Gastroesophageal sphincter (tissue), 3 donors: ENCODE measurements at regions not wholly inside any gene's neighbourhood (a gene's known extent, or its start where the extent isn't known, plus 50 kb on each side); places are given as distances from the start of the nearest gene placed in this dataset.

ENCODE experiments used
- CTCF ChIP-seq, 4 experiments: fragments of 200-600 bp in 2 of 4; fragments of 450-650 bp in 2 of 4; sonication (generic) in 1 of 4; IDR thresholded peaks; one replicate each; pipeline ENCODE4 v1.5.1; 2017 to 2019; ENCODE audit warnings: antibody characterized with exemption in 4 of 4, mild to moderate bottlenecking in 2 of 4, moderate library complexity in 2 of 4
- EP300 ChIP-seq: sonication (generic); formaldehyde crosslinking; IDR thresholded peaks from one replicate; pipeline ENCODE4 v1.6.1; 2017; ENCODE audit warnings: antibody characterized with exemption, mild to moderate bottlenecking
- POLR2A ChIP-seq, 2 donors: fragments of 450-650 bp; IDR thresholded peaks; one replicate each; pipeline ENCODE4 v1.6.1; 2017; ENCODE audit warnings: antibody characterized with exemption in 2 of 2, mild to moderate bottlenecking in 2 of 2, moderate library complexity in 1 of 2
- POLR2AphosphoS5 ChIP-seq: sonication (generic); formaldehyde crosslinking; IDR thresholded peaks from one replicate; pipeline ENCODE4 v1.6.1; 2017; ENCODE audit warnings: antibody characterized with exemption

- TF ChIP-seq CTCF (IDR thresholded peaks at IDR 0.05) = no peak
- TF ChIP-seq POLR2AphosphoS5 = no peak
- no peak for TF ChIP-seq POLR2A (IDR thresholded peaks at IDR 0.05)
- TF ChIP-seq EP300 = no peak
These were observed 193.4 kb downstream of the SOX11 start for GRCh38 chr2:5885451-5886173.
